ENCODE measurements at regions not wholly inside any gene's neighbourhood (a gene's known extent, or its start where the extent isn't known, plus 50 kb on each side); places are given as distances from the start of the nearest gene placed in this dataset.

GRCh38 chr6:153800580-153801188 lies 238.4 kb upstream of the OPRM1 start:
- no peak for TF ChIP-seq GATA3 (IDR thresholded peaks at IDR 0.05; ENCODE audit: low read depth, low read length)
- no peak for TF ChIP-seq GATA2 (IDR thresholded peaks at IDR 0.05; ENCODE audit: low read depth, low read length)

Measured in SH-SY5Y (cell line).